Endothelial cell of umbilical vein (primary cell): ENCODE measurements at regions not wholly inside any gene's neighbourhood (a gene's known extent, or its start where the extent isn't known, plus 50 kb on each side); places are given as distances from the start of the nearest gene placed in this dataset.

Source experiments
- BruUV-seq: library from RNA; stranded (reverse); fragments of 400-500 nt; replicated peaks from 2 replicates; lab custom pipeline; 2021; lab: Mats Ljungman, UMichigan
- CTCF ChIA-PET: fragments of 300-600, 350-600 bp; sonication (Branson Sonifier 250); formaldehyde crosslinking; loops from one replicate; lab custom pipeline; 2021; ENCODE audit warnings: antibody characterized with exemption, inconsistent platforms; lab: Charles Lee
- POLR2A ChIA-PET: fragments of 300-600, 350-600 bp; sonication (Branson Sonifier 250); formaldehyde crosslinking; loops from one replicate; lab custom pipeline; 2021; ENCODE audit warnings: antibody characterized with exemption, inconsistent platforms; lab: Charles Lee
- DNase-seq: peaks from one replicate; pipeline ENCODE4 v3.0.0-alpha.2; 2011; ENCODE audit warnings: low read depth, low spot score
- FAIRE-seq: peaks from 2 replicates; lab custom pipeline; 2011; peaks lifted over from hg19 to GRCh38; lab: Jason Lieb, UNC
- H2AFZ ChIP-seq: 2 replicates; pipeline ENCODE4 v1.6.0; 2012; ENCODE audit warnings: low read depth, low read length, control low read depth, inconsistent platforms
- H3K27ac ChIP-seq: 2 replicates; pipeline ENCODE4 v1.5.1; 2011; ENCODE audit warnings: low read depth, mild to moderate bottlenecking, control low read depth, low read length, moderate library complexity; ENCODE audit not compliant: insufficient read depth
- H3K27me3 ChIP-seq, 2 experiments: 2 replicates each; pipeline versions ENCODE4 v1.6.0 to v1.6.1; 2011; ENCODE audit warnings: low read length in 2 of 2, mixed read lengths in 1 of 2; ENCODE audit not compliant: control insufficient read depth in 2 of 2, insufficient read depth in 2 of 2
- H3K36me3 ChIP-seq, 2 experiments: 2 replicates in 1 of 2; 3 replicates in 1 of 2; pipeline ENCODE4 v1.5.1; 2011; ENCODE audit warnings: low read length in 2 of 2, mild to moderate bottlenecking in 1 of 2, moderate library complexity in 1 of 2; ENCODE audit not compliant: control insufficient read depth in 2 of 2, insufficient read depth in 2 of 2; ENCODE audit errors: extremely low read depth in 1 of 2
- H3K4me1 ChIP-seq: 3 replicates; pipeline ENCODE4 v1.5.1; 2011; ENCODE audit warnings: mild to moderate bottlenecking, low read length; ENCODE audit not compliant: control insufficient read depth, insufficient read depth; ENCODE audit errors: extremely low read depth
- H3K4me2 ChIP-seq: 2 replicates; pipeline ENCODE4 v1.6.1; 2011; ENCODE audit warnings: low read length, control low read depth, mixed read lengths; ENCODE audit not compliant: insufficient read depth
- H3K4me3 ChIP-seq, 3 experiments: fragments of 200-600 bp in 1 of 3; sonication (generic), shearing (Covaris generic) in 1 of 3; replicated peaks in 1 of 3; 2 replicates each; pipeline ENCODE4 v1.5.1; 2011 to 2016; ENCODE audit warnings: control low read depth in 3 of 3, low read length in 3 of 3, mild to moderate bottlenecking in 2 of 3, inconsistent platforms in 1 of 3, low read depth in 1 of 3, moderate library complexity in 1 of 3; ENCODE audit not compliant: insufficient read depth in 1 of 3
- H3K79me2 ChIP-seq: 2 replicates; pipeline ENCODE4 v1.6.0; 2012; ENCODE audit warnings: low read length, inconsistent platforms; ENCODE audit not compliant: control insufficient read depth, insufficient read depth
- H3K9ac ChIP-seq: replicated peaks from 2 replicates; pipeline ENCODE3; 2011; ENCODE audit warnings: low read length, control low read depth; ENCODE audit not compliant: insufficient read depth; ENCODE audit errors: extremely low read depth
- H3K9me1 ChIP-seq: replicated peaks from 3 replicates; pipeline ENCODE4 v1.6.0; 2011; ENCODE audit warnings: mild to moderate bottlenecking, low read length; ENCODE audit not compliant: control insufficient read depth, insufficient read depth; ENCODE audit errors: extremely low read depth
- H3K9me3 ChIP-seq: replicated peaks from 2 replicates; pipeline ENCODE4 v1.5.1; 2012; ENCODE audit warnings: low read length, inconsistent platforms; ENCODE audit not compliant: control insufficient read depth, insufficient read depth
- H4K20me1 ChIP-seq: replicated peaks from 2 replicates; pipeline ENCODE3; 2011; ENCODE audit warnings: mild to moderate bottlenecking, low read length; ENCODE audit not compliant: control insufficient read depth, insufficient read depth; ENCODE audit errors: extremely low read depth
- EZH2 ChIP-seq: IDR thresholded peaks from 2 replicates; pipeline ENCODE4 v1.6.1; 2012; ENCODE audit warnings: borderline replicate concordance, low read depth, mild to moderate bottlenecking, moderate library complexity, low read length, inconsistent platforms; ENCODE audit not compliant: severe bottlenecking
- JUN ChIP-seq: IDR thresholded peaks from 2 replicates; pipeline ENCODE4 v1.6.1; 2011; ENCODE audit warnings: borderline replicate concordance, low read depth; ENCODE audit not compliant: insufficient read length, insufficient read depth
- MAX ChIP-seq: IDR thresholded peaks from 2 replicates; pipeline ENCODE4 v1.6.1; 2011; ENCODE audit not compliant: insufficient read depth, insufficient read length
- MYC ChIP-seq: IDR thresholded peaks from one replicate; pipeline ENCODE4 v1.6.1; 2011; ENCODE audit warnings: mild to moderate bottlenecking, low read depth, low read length
- POLR2A ChIP-seq: IDR thresholded peaks from 2 replicates; pipeline ENCODE4 v1.6.1; 2012; ENCODE audit warnings: low read depth, mild to moderate bottlenecking, control low read depth, low read length
- POLR2AphosphoS5 ChIP-seq: IDR thresholded peaks from 2 replicates; pipeline ENCODE4 v1.6.1; 2012; ENCODE audit warnings: low read depth, mild to moderate bottlenecking, control low read depth, low read length, moderate library complexity; ENCODE audit not compliant: insufficient read depth
- dilution Hi-C: fragments of 300-500 bp; cut with MboI; formaldehyde crosslinking; loops from one replicate; pipeline ENCODE4 v1.15.0; 2019; ENCODE audit warnings: low sequenced_read_pairs; ENCODE audit not compliant: extremely low pct_ligation_motif_present
- intact Hi-C: fragments of 100-400 bp; cut with micrococcal nuclease; formaldehyde crosslinking; loops from one replicate; pipeline ENCODE4 v1.10.0; 2022

- BruUV-seq: no TSS peak
These were observed 137.4 kb upstream of the SEMA3D start for GRCh38 chr7:85324145-85324799.

GRCh38 chr7:85322252-85322651 lies 135.4 kb upstream of the SEMA3D start:
- Histone ChIP-seq H3K36me3 (no peaks in the 10 kb centered on the region), H3K9ac (no peak overlapping the region), H2AFZ (no peak overlapping the region), H3K79me2 (no peaks in the 10 kb centered on the region), H3K4me3 (no peak overlapping the region), H3K9me1 (no peaks in the 10 kb centered on the region), H4K20me1 (no peaks in the 10 kb centered on the region), H3K9me3 (no peaks in the 10 kb centered on the region), H3K27me3 (peaks cover 0 to 2% of the 10 kb centered on the region in 2 experiments), H3K27ac (no peak overlapping the region), H3K4me2 (no peak overlapping the region), H3K4me1 (no peaks in the 10 kb centered on the region)
- no peak for FAIRE-seq
- no peak for DNase-seq
- TF ChIP-seq POLR2AphosphoS5 (no peak), JUN (no peak), MYC (no peak), POLR2A (no peak), EZH2 (no peak), MAX (no peak)
- dilution Hi-C loops: no loop called here
- CTCF ChIA-PET: no interaction called here
- BruUV-seq: no TSS peak
- intact Hi-C loops: no loop called here
- POLR2A ChIA-PET: no interaction called here

More at GRCh38 chr7:85324145-85324799, 137.4 kb upstream of the SEMA3D start:
- Histone ChIP-seq H3K4me3 (no peak overlapping the region), H3K9ac (no peak overlapping the region), H2AFZ (no peak overlapping the region), H3K27me3 (peaks cover 0 to 2% of the 10 kb centered on the region in 2 experiments), H3K9me3 (no peaks in the 10 kb centered on the region), H3K4me2 (no peak overlapping the region), H3K27ac (no peak overlapping the region), H3K36me3 (no peaks in the 10 kb centered on the region), H3K79me2 (no peaks in the 10 kb centered on the region), H3K9me1 (no peaks in the 10 kb centered on the region), H4K20me1 (no peaks in the 10 kb centered on the region), H3K4me1 (no peaks in the 10 kb centered on the region)
- DNase-seq (no peak), FAIRE-seq (no peak)
- ChIA-PET CTCF (interaction anchor here (1.1 to 1.3 kb wide), 2 partner anchors 12 kb away, joined by 3 to 5 read pairs; no protein-coding TSS in a partner anchor), POLR2A (no interaction called here)
- dilution Hi-C loops (no loop called here), intact Hi-C loops (no loop called here)
- TF ChIP-seq POLR2A (no peak), EZH2 (no peak)
